ENCODE measurements at regions not wholly inside any gene's neighbourhood (a gene's known extent, or its start where the extent isn't known, plus 50 kb on each side); places are given as distances from the start of the nearest gene placed in this dataset.

DNA sequence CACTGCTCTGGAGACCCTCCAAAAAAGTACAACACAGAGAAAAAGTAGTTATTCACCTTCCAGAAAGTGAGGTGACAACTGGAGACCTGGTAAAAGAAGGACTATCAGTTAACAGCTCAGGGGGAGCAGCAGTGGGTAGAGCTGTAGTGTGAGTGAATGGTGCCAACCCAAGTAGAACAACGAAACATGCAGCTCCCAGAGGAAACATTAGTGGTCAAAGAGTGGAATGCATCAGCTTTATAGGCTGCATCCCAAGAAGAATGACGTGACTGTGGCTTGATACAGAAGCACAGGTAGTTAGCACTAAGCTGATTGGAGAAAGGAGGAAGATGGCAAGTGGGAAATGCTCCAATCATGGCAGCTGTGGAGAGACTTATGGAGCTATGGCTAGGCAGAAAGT is 275.7 kb upstream of the CAMK1G start:
- no peak for DNase-seq
- Histone ChIP-seq H3K9me3 (ENCODE audit: insufficient read depth, low read length, severe bottlenecking) (no peaks in the 10 kb centered on the region), H3K4me3 (ENCODE audit: low read depth in 1 of 2, low read length in 2 of 2) (no peak overlapping the region), H3K4me1 (ENCODE audit: insufficient read depth, low read length) (no peaks in the 10 kb centered on the region), H4K20me1 (ENCODE audit: insufficient read depth, low read length) (no peaks in the 10 kb centered on the region), H3K4me2 (ENCODE audit: insufficient read depth, low read length) (no peak overlapping the region), H3K79me2 (ENCODE audit: insufficient read depth, low read length) (no peaks in the 10 kb centered on the region), H3K9ac (ENCODE audit: low read depth, low read length) (no peak overlapping the region), H3K27me3 (ENCODE audit: insufficient read depth, low read length, poor library complexity) (no peaks in the 10 kb centered on the region), H3K27ac (ENCODE audit: low read length) (no peak overlapping the region), H3K36me3 (ENCODE audit: insufficient read depth, low read length) (no peaks in the 10 kb centered on the region), H2AFZ (ENCODE audit: low read depth, low read length) (no peak overlapping the region)
- ATAC-seq (ENCODE audit: insufficient read depth, low read depth) = no peak
- no peak for TF ChIP-seq EZH2 (IDR thresholded peaks at IDR 0.05; ENCODE audit: borderline replicate concordance, low read depth, low read length, severe bottlenecking)
- TF ChIP-seq, protein P1, sequence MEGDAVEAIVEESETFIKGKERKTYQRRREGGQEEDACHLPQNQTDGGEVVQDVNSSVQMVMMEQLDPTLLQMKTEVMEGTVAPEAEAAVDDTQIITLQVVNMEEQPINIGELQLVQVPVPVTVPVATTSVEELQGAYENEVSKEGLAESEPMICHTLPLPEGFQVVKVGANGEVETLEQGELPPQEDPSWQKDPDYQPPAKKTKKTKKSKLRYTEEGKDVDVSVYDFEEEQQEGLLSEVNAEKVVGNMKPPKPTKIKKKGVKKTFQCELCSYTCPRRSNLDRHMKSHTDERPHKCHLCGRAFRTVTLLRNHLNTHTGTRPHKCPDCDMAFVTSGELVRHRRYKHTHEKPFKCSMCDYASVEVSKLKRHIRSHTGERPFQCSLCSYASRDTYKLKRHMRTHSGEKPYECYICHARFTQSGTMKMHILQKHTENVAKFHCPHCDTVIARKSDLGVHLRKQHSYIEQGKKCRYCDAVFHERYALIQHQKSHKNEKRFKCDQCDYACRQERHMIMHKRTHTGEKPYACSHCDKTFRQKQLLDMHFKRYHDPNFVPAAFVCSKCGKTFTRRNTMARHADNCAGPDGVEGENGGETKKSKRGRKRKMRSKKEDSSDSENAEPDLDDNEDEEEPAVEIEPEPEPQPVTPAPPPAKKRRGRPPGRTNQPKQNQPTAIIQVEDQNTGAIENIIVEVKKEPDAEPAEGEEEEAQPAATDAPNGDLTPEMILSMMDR (IDR thresholded peaks at IDR 0.05; ENCODE audit: borderline replicate concordance, extremely low read depth, low read length, poor library complexity, severe bottlenecking) = no peak

DNA sequence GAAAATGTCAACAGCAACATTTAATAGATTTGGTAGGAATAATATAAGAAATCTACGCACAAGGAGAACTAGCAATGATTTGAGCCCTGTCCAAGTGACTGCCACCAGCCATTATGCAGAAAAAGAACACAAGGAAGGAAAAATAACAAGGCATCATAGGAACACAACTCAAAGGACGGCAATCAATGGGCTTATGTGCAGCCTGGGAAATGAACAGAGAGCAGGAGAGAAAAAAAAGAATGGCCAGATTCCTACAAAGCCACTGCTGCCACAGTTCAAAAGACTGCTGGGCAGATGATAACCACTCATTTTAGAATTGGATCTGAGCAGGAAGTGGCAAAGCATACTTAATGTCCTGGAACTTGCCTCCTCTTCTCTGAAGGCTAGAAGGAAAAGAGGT is 274.3 kb upstream of the CAMK1G start:
- DNase-seq = no peak
- no peak for ATAC-seq (ENCODE audit: insufficient read depth, low read depth)
- Histone ChIP-seq H3K4me3 (ENCODE audit: low read depth in 1 of 2, low read length in 2 of 2) (no peak overlapping the region), H3K9ac (ENCODE audit: low read depth, low read length) (no peak overlapping the region), H3K4me1 (ENCODE audit: insufficient read depth, low read length) (no peaks in the 10 kb centered on the region), H3K79me2 (ENCODE audit: insufficient read depth, low read length) (no peaks in the 10 kb centered on the region), H3K27ac (ENCODE audit: low read length) (no peak overlapping the region), H3K36me3 (ENCODE audit: insufficient read depth, low read length) (no peaks in the 10 kb centered on the region), H2AFZ (ENCODE audit: low read depth, low read length) (no peak overlapping the region), H3K9me3 (ENCODE audit: insufficient read depth, low read length, severe bottlenecking) (no peaks in the 10 kb centered on the region), H3K27me3 (ENCODE audit: insufficient read depth, low read length, poor library complexity) (no peaks in the 10 kb centered on the region), H3K4me2 (ENCODE audit: insufficient read depth, low read length) (no peak overlapping the region), H4K20me1 (ENCODE audit: insufficient read depth, low read length) (no peaks in the 10 kb centered on the region)
- TF ChIP-seq, protein P1 (IDR thresholded peaks at IDR 0.05; ENCODE audit: borderline replicate concordance, extremely low read depth, low read length, poor library complexity, severe bottlenecking) = no peak
- no peak for TF ChIP-seq EZH2 (IDR thresholded peaks at IDR 0.05; ENCODE audit: borderline replicate concordance, low read depth, low read length, severe bottlenecking)

DNA sequence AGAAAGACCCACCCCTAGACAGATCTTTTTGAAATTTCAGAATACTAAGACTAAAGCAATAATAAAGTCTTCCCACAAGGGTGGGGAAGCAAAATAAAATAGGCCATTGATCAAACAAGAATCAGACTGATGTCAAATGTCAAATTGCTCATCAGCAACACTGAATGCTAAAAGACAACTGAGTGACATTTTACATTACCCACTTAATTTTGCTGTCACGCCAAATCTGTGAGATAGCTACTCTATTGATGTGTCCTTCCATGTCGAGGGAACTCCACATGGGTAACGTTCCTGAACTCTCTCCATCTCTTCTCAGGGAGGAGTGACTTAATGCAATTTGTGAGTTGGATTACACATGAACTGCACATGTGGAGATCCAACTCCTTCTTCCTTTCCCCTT is 271.7 kb upstream of the CAMK1G start:
- H3K4me1 ChIP-seq (ENCODE audit: insufficient read depth, low read length) = no peaks in the 10 kb centered on the region
- no peaks in the 10 kb centered on the region for H3K9me3 ChIP-seq (ENCODE audit: insufficient read depth, low read length, severe bottlenecking)
- TF ChIP-seq, protein P1 (IDR thresholded peaks at IDR 0.05; ENCODE audit: borderline replicate concordance, extremely low read depth, low read length, poor library complexity, severe bottlenecking) = no peak
- no peaks in the 10 kb centered on the region for H3K36me3 ChIP-seq (ENCODE audit: insufficient read depth, low read length)
- no peak for ATAC-seq (ENCODE audit: insufficient read depth, low read depth)
- no peak overlapping the region for H3K4me2 ChIP-seq (ENCODE audit: insufficient read depth, low read length)
- no peak overlapping the region for H3K27ac ChIP-seq (ENCODE audit: low read length)
- H3K79me2 ChIP-seq (ENCODE audit: insufficient read depth, low read length) = no peaks in the 10 kb centered on the region
- no peaks in the 10 kb centered on the region for H4K20me1 ChIP-seq (ENCODE audit: insufficient read depth, low read length)
- no peak overlapping the region for H3K4me3 ChIP-seq (ENCODE audit: low read depth in 1 of 2, low read length in 2 of 2)
- no peak overlapping the region for H3K9ac ChIP-seq (ENCODE audit: low read depth, low read length)
- DNase-seq = no peak
- no peak overlapping the region for H2AFZ ChIP-seq (ENCODE audit: low read depth, low read length)
- H3K27me3 ChIP-seq (ENCODE audit: insufficient read depth, low read length, poor library complexity) = no peaks in the 10 kb centered on the region

DNA sequence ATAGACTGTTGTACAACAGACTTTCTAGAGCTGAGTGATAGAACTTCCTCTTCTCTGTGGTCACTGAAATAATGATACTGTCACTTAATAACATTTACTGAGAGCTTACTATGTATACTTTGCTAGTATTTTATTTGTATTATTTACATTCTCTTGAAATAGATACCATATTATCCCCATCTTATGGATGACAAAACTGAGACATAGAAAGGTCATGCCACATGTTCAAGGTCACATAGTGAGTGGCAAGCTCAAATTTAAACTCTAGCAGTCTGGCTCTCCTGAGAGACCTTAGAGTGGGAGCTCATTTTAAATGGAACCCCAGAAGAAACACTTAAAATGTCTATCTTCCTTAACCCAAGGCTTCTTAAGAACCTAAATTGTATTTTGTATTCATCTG is 266.6 kb upstream of the CAMK1G start:
- H3K9ac ChIP-seq (ENCODE audit: low read depth, low read length) = no peak overlapping the region
- H3K4me3 ChIP-seq (ENCODE audit: low read depth in 1 of 2, low read length in 2 of 2) = no peak overlapping the region
- no peaks in the 10 kb centered on the region for H3K4me1 ChIP-seq (ENCODE audit: insufficient read depth, low read length)
- H3K4me2 ChIP-seq (ENCODE audit: insufficient read depth, low read length) = no peak overlapping the region
- no peaks in the 10 kb centered on the region for H4K20me1 ChIP-seq (ENCODE audit: insufficient read depth, low read length)
- no peak for DNase-seq
- no peaks in the 10 kb centered on the region for H3K9me3 ChIP-seq (ENCODE audit: insufficient read depth, low read length, severe bottlenecking)
- H2AFZ ChIP-seq (ENCODE audit: low read depth, low read length) = no peak overlapping the region
- H3K79me2 ChIP-seq (ENCODE audit: insufficient read depth, low read length) = no peaks in the 10 kb centered on the region
- H3K36me3 ChIP-seq (ENCODE audit: insufficient read depth, low read length) = no peaks in the 10 kb centered on the region
- TF ChIP-seq, protein P1 (IDR thresholded peaks at IDR 0.05; ENCODE audit: borderline replicate concordance, extremely low read depth, low read length, poor library complexity, severe bottlenecking) = no peak
- TF ChIP-seq EZH2 (IDR thresholded peaks at IDR 0.05; ENCODE audit: borderline replicate concordance, low read depth, low read length, severe bottlenecking) = no peak
- no peaks in the 10 kb centered on the region for H3K27me3 ChIP-seq (ENCODE audit: insufficient read depth, low read length, poor library complexity)
- no peak for ATAC-seq (ENCODE audit: insufficient read depth, low read depth)
- no peak overlapping the region for H3K27ac ChIP-seq (ENCODE audit: low read length)

Measured in DND-41 (cell line).